Choroid plexus epithelial cell (primary cell): ENCODE measurements at regions not wholly inside any gene's neighbourhood (a gene's known extent, or its start where the extent isn't known, plus 50 kb on each side); places are given as distances from the start of the nearest gene placed in this dataset.
"Not testable (repeated sequence)": the region's sequence is repeated elsewhere in the genome, so short reads cannot be mapped to it uniquely, and the experiment has no call there.

Source experiments
- DNase-seq: peaks from one replicate; pipeline ENCODE4 v3.0.0-alpha.2; 2010; ENCODE audit warnings: low read depth
- H3K4me3 ChIP-seq: 2 replicates; pipeline ENCODE4 v1.5.1; 2011; ENCODE audit warnings: low read depth, mild to moderate bottlenecking, control low read depth, low read length, moderate library complexity
- CTCF ChIP-seq: conservative IDR thresholded peaks from 2 replicates; pipeline ENCODE4 v1.5.1; 2011; ENCODE audit warnings: low read depth, mild to moderate bottlenecking, control low read depth, inconsistent platforms, low read length, moderate library complexity

- no peak for TF ChIP-seq CTCF
- H3K4me3 ChIP-seq: no peak overlapping the region
Observed at GRCh38 chr12:127595506-127595905, 671.5 kb upstream of the TMEM132C start.

GRCh38 chr12:127596891-127597290 is 670.1 kb upstream of the TMEM132C start:
- no peak overlapping the region for H3K4me3 ChIP-seq
- DNase-seq: no peak
- TF ChIP-seq CTCF: no peak

More at GRCh38 chr12:127595506-127595905, 671.5 kb upstream of the TMEM132C start:
- DNase-seq: no peak

GRCh38 chr12:127599436-127599835 is 667.5 kb upstream of the TMEM132C start:
- no peak for DNase-seq
- TF ChIP-seq CTCF: no peak
- no peak overlapping the region for H3K4me3 ChIP-seq

DNA sequence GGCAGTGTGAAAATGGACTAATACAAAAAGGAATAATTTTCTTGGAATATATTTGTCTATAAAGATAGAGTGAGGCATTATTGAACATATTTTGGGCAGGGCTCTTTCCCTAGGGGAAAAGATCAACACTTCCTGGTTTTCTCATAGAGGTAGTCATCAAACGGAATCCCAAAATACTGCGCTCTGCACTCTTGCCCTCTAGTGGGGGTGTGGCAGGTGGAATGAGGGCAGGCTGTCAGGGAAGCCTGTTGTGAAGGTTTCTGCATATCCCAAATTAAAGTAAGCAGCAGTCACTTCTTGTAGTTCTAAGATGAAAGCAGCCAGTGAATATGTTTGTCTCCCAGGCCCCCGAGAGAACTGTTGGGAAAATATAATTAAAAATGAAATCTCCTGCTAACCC is 666.8 kb upstream of the TMEM132C start:
- no peak for DNase-seq
- no peak for TF ChIP-seq CTCF
- no peak overlapping the region for H3K4me3 ChIP-seq

DNA sequence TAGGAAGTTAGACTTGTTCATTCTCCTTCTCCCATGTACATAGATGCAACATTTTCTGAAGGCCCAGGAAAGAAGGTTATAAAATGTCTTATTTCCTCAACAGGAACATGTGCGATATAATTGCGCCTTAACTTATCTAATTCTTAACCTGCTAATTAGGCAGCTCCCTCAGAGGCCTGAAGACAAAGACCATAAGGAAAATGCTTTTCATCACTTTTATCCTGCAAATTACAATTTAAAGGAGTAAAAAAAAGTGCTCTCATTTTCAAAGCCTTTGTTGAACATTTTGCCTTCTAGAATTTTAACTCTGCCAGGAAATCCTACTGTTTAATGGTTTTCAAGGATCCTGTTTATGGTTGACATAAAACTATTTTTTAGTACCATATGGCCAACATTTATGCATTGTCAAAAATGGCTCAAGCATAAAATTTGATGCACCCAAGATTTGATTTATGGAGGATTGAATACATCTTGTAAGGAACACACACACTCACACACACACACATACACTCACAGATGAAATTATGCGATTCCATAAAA is 660.4 kb upstream of the TMEM132C start:
- no peak for TF ChIP-seq CTCF
- H3K4me3 ChIP-seq: no peak overlapping the region
- DNase-seq: no peak

- H3K4me3 ChIP-seq: no peak overlapping the region
- no peak for DNase-seq
- no peak for TF ChIP-seq CTCF
Observed at GRCh38 chr12:127607146-127607725, 659.7 kb upstream of the TMEM132C start.

DNA sequence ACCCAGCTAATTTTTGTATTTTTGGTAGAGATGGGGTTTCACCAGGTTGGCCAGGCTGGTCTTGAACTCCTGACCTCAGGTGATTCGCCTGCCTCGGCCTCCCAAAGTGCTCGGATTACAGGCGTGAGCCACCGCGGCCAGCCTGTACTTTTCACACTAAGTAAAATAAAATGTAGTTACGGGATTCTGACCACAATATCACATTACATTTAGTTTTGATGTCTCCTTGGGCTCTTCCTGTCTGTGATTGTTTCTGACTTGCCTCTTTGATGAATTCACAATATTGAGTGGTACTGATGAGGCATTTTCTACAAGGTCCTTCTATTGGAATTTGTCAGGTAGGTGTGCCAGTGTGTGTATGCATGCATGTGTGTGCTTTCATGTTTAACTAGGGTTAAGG is 658.6 kb upstream of the TMEM132C start:
- not testable (repeated sequence) for DNase-seq, H3K4me3 ChIP-seq
